ENCODE measurements at regions not wholly inside any gene's neighbourhood (a gene's known extent, or its start where the extent isn't known, plus 50 kb on each side); places are given as distances from the start of the nearest gene placed in this dataset.

GRCh38 chr2:103808814-103809213 is 1045.1 kb upstream of the POU3F3 start:
- Histone ChIP-seq H3K4me3 (ENCODE audit: low read length) (no peak overlapping the region), H3K9me2 (replicated peaks; ENCODE audit: insufficient read depth, low read length) (no peaks in the 10 kb centered on the region), H3K79me2 (ENCODE audit: low read length) (no peaks in the 10 kb centered on the region), H3K9ac (ENCODE audit: low read length) (no peak overlapping the region), H3K4me1 (ENCODE audit: low read length) (no peaks in the 10 kb centered on the region), H3F3A (ENCODE audit: insufficient read depth, low read length) (no peaks in the 10 kb centered on the region), H4K20me1 (ENCODE audit: insufficient read depth, low read length) (no peaks in the 10 kb centered on the region), H3K27ac (ENCODE audit: low read length) (no peak overlapping the region), H3K9me3 (replicated peaks; ENCODE audit: insufficient read depth, low read length) (no peaks in the 10 kb centered on the region), H3K36me3 (replicated peaks; ENCODE audit: insufficient read depth, low read length) (no peaks in the 10 kb centered on the region), H3K4me2 (ENCODE audit: low read depth, low read length) (no peak overlapping the region), H3K27me3 (replicated peaks; ENCODE audit: insufficient read depth, low read length) (no peaks in the 10 kb centered on the region), H2AFZ (ENCODE audit: low read length) (no peak overlapping the region)
- no peak for DNase-seq
- TF ChIP-seq CTCF (IDR thresholded peaks at IDR 0.05; ENCODE audit: low read length) = no peak
- no peak for TF ChIP-seq EZH2phosphoT487 (IDR thresholded peaks at IDR 0.05; ENCODE audit: low read length)
- no peak for TF ChIP-seq EZH2 (optimal IDR thresholded peaks at IDR 0.05; ENCODE audit: low read depth, low read length)

GRCh38 chr2:103809415-103809814 is 1044.5 kb upstream of the POU3F3 start:
- H3K4me2 ChIP-seq (ENCODE audit: low read depth, low read length) = no peak overlapping the region

GRCh38 chr2:103809941-103810441 is 1043.9 kb upstream of the POU3F3 start:
- no peak overlapping the region for H3K4me2 ChIP-seq (ENCODE audit: low read depth, low read length)
- H4K20me1 ChIP-seq (ENCODE audit: insufficient read depth, low read length) = no peaks in the 10 kb centered on the region
- no peak for DNase-seq
- no peaks in the 10 kb centered on the region for H3K4me1 ChIP-seq (ENCODE audit: low read length)
- no peak overlapping the region for H3K27ac ChIP-seq (ENCODE audit: low read length)
- H2AFZ ChIP-seq (ENCODE audit: low read length) = no peak overlapping the region
- H3K79me2 ChIP-seq (ENCODE audit: low read length) = no peaks in the 10 kb centered on the region
- H3K27me3 ChIP-seq (replicated peaks; ENCODE audit: insufficient read depth, low read length) = no peaks in the 10 kb centered on the region
- no peaks in the 10 kb centered on the region for H3K36me3 ChIP-seq (replicated peaks; ENCODE audit: insufficient read depth, low read length)
- no peaks in the 10 kb centered on the region for H3K9me3 ChIP-seq (replicated peaks; ENCODE audit: insufficient read depth, low read length)
- H3K9ac ChIP-seq (ENCODE audit: low read length) = no peak overlapping the region
- H3K9me2 ChIP-seq (replicated peaks; ENCODE audit: insufficient read depth, low read length) = no peaks in the 10 kb centered on the region
- no peak for TF ChIP-seq EZH2 (optimal IDR thresholded peaks at IDR 0.05; ENCODE audit: low read depth, low read length)
- TF ChIP-seq EZH2phosphoT487 (IDR thresholded peaks at IDR 0.05; ENCODE audit: low read length) = no peak
- TF ChIP-seq CTCF (IDR thresholded peaks at IDR 0.05; ENCODE audit: low read length) = no peak
- no peak overlapping the region for H3K4me3 ChIP-seq (ENCODE audit: low read length)
- H3F3A ChIP-seq (ENCODE audit: insufficient read depth, low read length) = no peaks in the 10 kb centered on the region

More at GRCh38 chr2:103809415-103809814, 1044.5 kb upstream of the POU3F3 start:
- no peak overlapping the region for H3K4me3 ChIP-seq (ENCODE audit: low read length)
- H3K36me3 ChIP-seq (replicated peaks; ENCODE audit: insufficient read depth, low read length) = no peaks in the 10 kb centered on the region
- H3K27ac ChIP-seq (ENCODE audit: low read length) = no peak overlapping the region
- H3K27me3 ChIP-seq (replicated peaks; ENCODE audit: insufficient read depth, low read length) = no peaks in the 10 kb centered on the region
- H3K9me2 ChIP-seq (replicated peaks; ENCODE audit: insufficient read depth, low read length) = no peaks in the 10 kb centered on the region
- no peak for DNase-seq
- H3K9ac ChIP-seq (ENCODE audit: low read length) = no peak overlapping the region
- no peak overlapping the region for H2AFZ ChIP-seq (ENCODE audit: low read length)
- no peaks in the 10 kb centered on the region for H3F3A ChIP-seq (ENCODE audit: insufficient read depth, low read length)
- no peaks in the 10 kb centered on the region for H3K79me2 ChIP-seq (ENCODE audit: low read length)
- TF ChIP-seq EZH2phosphoT487 (IDR thresholded peaks at IDR 0.05; ENCODE audit: low read length) (no peak), CTCF (IDR thresholded peaks at IDR 0.05; ENCODE audit: low read length) (no peak), EZH2 (optimal IDR thresholded peaks at IDR 0.05; ENCODE audit: low read depth, low read length) (no peak)
- no peaks in the 10 kb centered on the region for H4K20me1 ChIP-seq (ENCODE audit: insufficient read depth, low read length)
- no peaks in the 10 kb centered on the region for H3K9me3 ChIP-seq (replicated peaks; ENCODE audit: insufficient read depth, low read length)
- no peaks in the 10 kb centered on the region for H3K4me1 ChIP-seq (ENCODE audit: low read length)

All from MM.1S (cell line).